ENCODE measurements at regions not wholly inside any gene's neighbourhood (a gene's known extent, or its start where the extent isn't known, plus 50 kb on each side); places are given as distances from the start of the nearest gene placed in this dataset.

DNA sequence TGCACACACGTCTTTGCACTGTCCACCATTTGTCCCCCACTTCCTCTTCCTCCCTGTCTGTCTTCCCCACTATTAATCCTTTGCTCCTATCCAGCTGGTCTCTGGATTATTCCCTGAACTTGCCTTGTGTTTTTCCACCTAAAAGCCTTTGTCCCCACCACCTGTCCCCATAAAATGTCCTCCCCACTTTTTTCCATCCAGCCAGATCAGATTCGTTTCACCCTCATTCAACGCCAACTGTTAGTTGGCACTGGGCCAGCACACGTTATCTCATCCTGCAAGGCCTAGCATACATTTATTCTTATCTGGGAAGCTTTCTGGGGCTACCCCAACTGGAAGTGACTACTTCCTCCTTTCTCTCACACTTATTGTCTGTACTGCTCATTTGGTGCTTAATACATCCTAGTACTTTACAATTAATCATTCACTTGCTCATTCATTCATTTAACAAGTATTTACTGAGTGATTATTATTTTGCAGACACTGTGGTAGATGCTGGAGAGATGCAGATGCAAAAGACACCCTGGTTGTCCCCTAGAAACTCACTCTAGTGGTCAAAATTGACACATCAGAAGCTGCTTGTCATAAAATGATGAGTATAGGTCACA is 96.2 kb downstream of the RASSF10 start:
- Histone ChIP-seq H3K4me1 (replicated peaks in 1 of 4; ENCODE audit: control insufficient read depth in 3 of 4, insufficient read depth in 4 of 4, low read length in 3 of 4) (peaks cover 3 to 7% (median 4%) of the 10 kb centered on the region in 4 experiments; a peak in 6 of 7 replicates), H3K79me1 (ENCODE audit: low read depth, low read length) (no peaks in the 10 kb centered on the region), H3K9ac (replicated peaks in 1 of 4; ENCODE audit: extremely low read depth in 1 of 4, low read depth in 3 of 4, low read length in 3 of 4) (no peak overlapping the region), H3K9me3 (ENCODE audit: insufficient read depth in 2 of 2, low read depth in 1 of 2, low read length in 1 of 2) (no peaks in the 10 kb centered on the region), H4K5ac (ENCODE audit: insufficient read length, low read depth, low read length) (no peak overlapping the region), H3K79me2 (ENCODE audit: control insufficient read depth in 1 of 2, insufficient read depth in 2 of 2, low read length in 2 of 2) (no peaks in the 10 kb centered on the region), H3K27ac (ENCODE audit: low read depth, low read length) (no peak overlapping the region), H2BK5ac (ENCODE audit: low read depth, low read length) (no peak overlapping the region), H4K8ac (ENCODE audit: extremely low read depth, insufficient read depth, low read length) (no peak overlapping the region), H3K23me2 (ENCODE audit: low read depth, low read length) (no peaks in the 10 kb centered on the region), H3K23ac (ENCODE audit: insufficient read length) (no peak overlapping the region), H3K14ac (ENCODE audit: insufficient read length) (no peak overlapping the region), H2AK5ac (ENCODE audit: low read depth, low read length) (no peak overlapping the region), H3K4ac (replicated peaks; ENCODE audit: insufficient read length, low read depth, low read length) (no peak overlapping the region), H3K18ac (ENCODE audit: extremely low read depth, low read length) (no peak overlapping the region), H3K36me3 (ENCODE audit: control insufficient read depth in 2 of 4, insufficient read depth in 4 of 4, low read length in 3 of 4) (no peaks in the 10 kb centered on the region), H2AFZ (ENCODE audit: low read length) (no peak overlapping the region), H3K4me2 (ENCODE audit: insufficient read depth in 1 of 2, low read depth in 2 of 2, low read length in 2 of 2) (no peak overlapping the region), H2BK20ac (ENCODE audit: low read length) (no peak overlapping the region), H4K91ac (replicated peaks; ENCODE audit: insufficient read length, low read length) (no peak overlapping the region), H3K27me3 (replicated peaks in 1 of 4; ENCODE audit: control insufficient read depth in 3 of 4, extremely low read depth in 1 of 4, insufficient read depth in 3 of 4, low read length in 3 of 4) (no peaks in the 10 kb centered on the region), H4K20me1 (replicated peaks in 1 of 2; ENCODE audit: control insufficient read depth in 1 of 2, insufficient read depth in 2 of 2, low read length in 2 of 2) (no peaks in the 10 kb centered on the region), H2BK15ac (ENCODE audit: low read length) (no peak overlapping the region), H2BK120ac (replicated peaks; ENCODE audit: low read depth, low read length) (no peak overlapping the region), H2BK12ac (ENCODE audit: low read depth, low read length) (no peak overlapping the region), H3K4me3 (ENCODE audit: extremely low read depth in 1 of 4, insufficient read depth in 2 of 4, low read depth in 3 of 4, low read length in 4 of 4) (no peak overlapping the region), H3K56ac (replicated peaks; ENCODE audit: insufficient read length, low read depth, low read length) (no peak overlapping the region)
- no peak for DNase-seq (ENCODE audit: low read depth in 1 of 2, low spot score in 2 of 2)
- FAIRE-seq, result no peak
- 98% methylated on average over 4 of the region's 4 CpGs; no CpG with 5 or more reads in 1 of the 2 experiments for WGBS, 2 experiments (ENCODE audit: extremely low coverage in 1 of 2, insufficient coverage in 1 of 2, insufficient read length in 1 of 2, insufficient replicate concordance in 2 of 2, low coverage in 1 of 2, low lambda C conversion rate in 2 of 2, missing lambda C conversion rate in 1 of 2)
- no peak for TF ChIP-seq CHD2 (IDR thresholded peaks at IDR 0.05; ENCODE audit: low read length)
- no peak for TF ChIP-seq SUZ12 (IDR thresholded peaks at IDR 0.05; ENCODE audit: low read length)
- TF ChIP-seq, protein P1, sequence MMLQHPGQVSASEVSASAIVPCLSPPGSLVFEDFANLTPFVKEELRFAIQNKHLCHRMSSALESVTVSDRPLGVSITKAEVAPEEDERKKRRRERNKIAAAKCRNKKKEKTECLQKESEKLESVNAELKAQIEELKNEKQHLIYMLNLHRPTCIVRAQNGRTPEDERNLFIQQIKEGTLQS (IDR thresholded peaks at IDR 0.05; ENCODE audit: insufficient read depth, low read depth, low read length), result no peak
- TF ChIP-seq PHF8 (conservative IDR thresholded peaks at IDR 0.05; ENCODE audit: low read depth, low read length), result no peak
- no peak for TF ChIP-seq RNF2 (IDR thresholded peaks at IDR 0.05; ENCODE audit: borderline replicate concordance, low read depth, low read length, missing control alignments, poor library complexity, severe bottlenecking)
- no peak for TF ChIP-seq HDAC2 (IDR thresholded peaks at IDR 0.05; ENCODE audit: borderline replicate concordance in 1 of 2, low read depth in 2 of 2, low read length in 2 of 2)
- TF ChIP-seq SAP30 (IDR thresholded peaks at IDR 0.05; ENCODE audit: insufficient read depth, insufficient replicate concordance, low read length), result no peak
- CTCF ChIA-PET (ENCODE audit: partially characterized antibody), result interaction anchor here (0.7 kb wide), 1 partner anchor 15 kb away, joined by 3 read pairs; no protein-coding TSS in a partner anchor
- POLR2A ChIA-PET (ENCODE audit: partially characterized antibody), result no interaction called here
